Lower lobe of right lung (tissue), 2 donors: ENCODE measurements at regions not wholly inside any gene's neighbourhood (a gene's known extent, or its start where the extent isn't known, plus 50 kb on each side); places are given as distances from the start of the nearest gene placed in this dataset.

Experiments used
- ATAC-seq, 2 donors: fragments of 200-7000 bp; cut with Tn5 transposase; one replicate each; pipeline ENCODE4 v1.9.1; 2020 to 2022; ENCODE audit warnings: mild to moderate bottlenecking in 2 of 2, moderate library complexity in 2 of 2
- DNase-seq: peaks from one replicate; pipeline ENCODE4 v3.0.0-alpha.2; 2020
- H3K27ac ChIP-seq: fragments of 200-600 bp; one replicate; pipeline ENCODE4 v1.8.0; 2022
- H3K27me3 ChIP-seq: fragments of 200-600 bp; one replicate; pipeline ENCODE4 v1.8.0; 2022; ENCODE audit warnings: low read depth
- H3K36me3 ChIP-seq: fragments of 200-600 bp; one replicate; pipeline ENCODE4 v1.8.0; 2022; ENCODE audit warnings: mild to moderate bottlenecking
- H3K4me1 ChIP-seq: fragments of 200-600 bp; one replicate; pipeline ENCODE4 v1.8.0; 2022
- H3K4me3 ChIP-seq: fragments of 200-600 bp; one replicate; pipeline ENCODE4 v1.8.0; 2022; ENCODE audit warnings: mild to moderate bottlenecking
- H3K9me3 ChIP-seq: fragments of 200-600 bp; one replicate; pipeline ENCODE4 v1.8.0; 2022
- CTCF ChIP-seq: fragments of 200-600 bp; IDR thresholded peaks from one replicate; pipeline ENCODE4 v1.8.0; 2022; ENCODE audit warnings: antibody characterized with exemption, mild to moderate bottlenecking
- intact Hi-C: fragments of 100-400 bp; cut with DNase I; formaldehyde crosslinking; loops from one replicate; pipeline ENCODE4 v1.11.0; 2022
- donor health status: DM: no; HTN: yes; CAD: no; lungs with severe emphysema.

GRCh38 chr2:239747274-239747673 lies 277.9 kb downstream of the NDUFA10 start:
- Histone ChIP-seq H3K27me3 (no peaks in the 10 kb centered on the region), H3K4me3 (no peak overlapping the region), H3K9me3 (no peaks in the 10 kb centered on the region), H3K36me3 (no peaks in the 10 kb centered on the region), H3K27ac (no peak overlapping the region), H3K4me1 (peaks cover 9% of the 10 kb centered on the region)
- DNase-seq, result no peak
- ATAC-seq, result no peak
- TF ChIP-seq CTCF, result no peak
- intact Hi-C loops, result no loop called here

GRCh38 chr2:239746559-239747246 lies 278.4 kb downstream of the NDUFA10 start:
- intact Hi-C loops, result no loop called here
- no peak for ATAC-seq
- no peak overlapping the region for H3K4me3 ChIP-seq

GRCh38 chr2:239745386-239746227 lies 279.5 kb downstream of the NDUFA10 start:
- H3K27ac ChIP-seq, result no peak overlapping the region
- no peak for TF ChIP-seq CTCF
- no peaks in the 10 kb centered on the region for H3K9me3 ChIP-seq
- no peaks in the 10 kb centered on the region for H3K4me1 ChIP-seq
- H3K27me3 ChIP-seq, result no peaks in the 10 kb centered on the region
- intact Hi-C loops, result no loop called here
- DNase-seq (no peak), ATAC-seq (no peak)
- no peaks in the 10 kb centered on the region for H3K36me3 ChIP-seq
- no peak overlapping the region for H3K4me3 ChIP-seq

More at GRCh38 chr2:239746559-239747246, 278.4 kb downstream of the NDUFA10 start:
- Histone ChIP-seq H3K9me3 (no peaks in the 10 kb centered on the region), H3K36me3 (no peaks in the 10 kb centered on the region), H3K4me1 (peaks cover 3% of the 10 kb centered on the region), H3K27me3 (no peaks in the 10 kb centered on the region), H3K27ac (no peak overlapping the region)
- TF ChIP-seq CTCF, result no peak
- DNase-seq, result no peak

- no peaks in the 10 kb centered on the region for H3K4me1 ChIP-seq
- H3K9me3 ChIP-seq, result no peaks in the 10 kb centered on the region
- H3K4me3 ChIP-seq, result no peak overlapping the region
- ATAC-seq (no peak), DNase-seq (no peak)
- no peak for TF ChIP-seq CTCF
- no peaks in the 10 kb centered on the region for H3K27me3 ChIP-seq
- intact Hi-C loops, result no loop called here
- no peaks in the 10 kb centered on the region for H3K36me3 ChIP-seq
- no peak overlapping the region for H3K27ac ChIP-seq
These were observed 280.3 kb downstream of the NDUFA10 start for GRCh38 chr2:239744706-239745340.

GRCh38 chr2:239743206-239743605 lies 281.9 kb downstream of the NDUFA10 start:
- TF ChIP-seq CTCF, result no peak
- Histone ChIP-seq H3K9me3 (no peaks in the 10 kb centered on the region), H3K27ac (no peak overlapping the region), H3K36me3 (no peaks in the 10 kb centered on the region), H3K4me3 (no peak overlapping the region), H3K27me3 (no peaks in the 10 kb centered on the region), H3K4me1 (no peaks in the 10 kb centered on the region)
- DNase-seq (no peak), ATAC-seq (no peak)
- intact Hi-C loops, result no loop called here
